HCT116 (cell line): ENCODE measurements at regions not wholly inside any gene's neighbourhood (a gene's known extent, or its start where the extent isn't known, plus 50 kb on each side); places are given as distances from the start of the nearest gene placed in this dataset.

Source experiments
- ATF3 ChIP-seq: IDR thresholded peaks from 2 replicates; pipeline ENCODE4 v1.6.1; 2012
- CTCF ChIP-seq, 3 experiments: fragments of 200-600 bp in 1 of 3; sonication (generic) in 1 of 3; IDR thresholded peaks in 2 of 3; conservative IDR thresholded peaks in 1 of 3; 2 replicates each; pipeline ENCODE4 v1.5.1; 2012 to 2017; ENCODE audit warnings: low read depth in 2 of 3, low read length in 2 of 3, antibody characterized with exemption in 1 of 3, borderline replicate concordance in 1 of 3, control low read depth in 1 of 3, mild to moderate bottlenecking in 1 of 3, mixed read lengths in 1 of 3, mixed run types in 1 of 3, moderate library complexity in 1 of 3; ENCODE audit not compliant: insufficient read depth in 1 of 3
- ELF1 ChIP-seq: IDR thresholded peaks from 2 replicates; pipeline ENCODE4 v1.6.1; 2012; ENCODE audit warnings: low read depth, borderline replicate concordance
- YY1 ChIP-seq: IDR thresholded peaks from 2 replicates; pipeline ENCODE4 v1.6.1; 2011; ENCODE audit warnings: low read length, low read depth, moderate library complexity, mild to moderate bottlenecking; ENCODE audit not compliant: insufficient replicate concordance; ENCODE audit errors: extremely low read depth
- ZNF274 ChIP-seq: fragments of 200-500 bp; sonication (Bioruptor generic); IDR thresholded peaks from 2 replicates; pipeline ENCODE4 v1.6.1; 2014; ENCODE audit warnings: mild to moderate bottlenecking, low read depth, low read length, inconsistent platforms

- TF ChIP-seq ATF3 (no peak), ZNF274 (no peak), CTCF (IDR thresholded peaks at IDR 0.05 in 2 of 3, conservative IDR thresholded peaks at IDR 0.05 in 1 of 3; ENCODE audit: borderline replicate concordance in 1 of 3, insufficient read depth in 1 of 3, low read depth in 2 of 3, low read length in 2 of 3) (no peak), YY1 (no peak), ELF1 (no peak)
These were observed 76.9 kb upstream of the RIPOR2 start for GRCh38 chr6:25012657-25013056.
